HepG2 (cell line): ENCODE measurements at regions not wholly inside any gene's neighbourhood (a gene's known extent, or its start where the extent isn't known, plus 50 kb on each side); places are given as distances from the start of the nearest gene placed in this dataset.

Experiments used
- ATAC-seq: fragments of 200-7000 bp; cut with Tn5 transposase; 3 replicates; pipeline ENCODE4 v1.9.1; 2020; ENCODE audit warnings: mild to moderate bottlenecking, moderate library complexity
- BruUV-seq: library from RNA; stranded (reverse); fragments of 400-500 nt; replicated peaks from 2 replicates; lab custom pipeline; 2021; lab: Mats Ljungman, UMichigan
- CTCF ChIA-PET: fragments of 300-600 bp; formaldehyde crosslinking; extraction: SDS; loops from one replicate; lab custom pipeline; 2021; ENCODE audit warnings: low total read pairs, inconsistent platforms, low intra/inter-chr PET ratio; lab: Yijun Ruan, JAX
- POLR2A ChIA-PET: fragments of 350-600 bp; sonication (Branson Sonifier 250); formaldehyde crosslinking; loops from one replicate; lab custom pipeline; 2020; ENCODE audit warnings: antibody characterized with exemption, inconsistent platforms; lab: Yijun Ruan, JAX
- DNase-seq: peaks from one replicate; pipeline ENCODE4 v3.0.0-alpha.2; 2015; ENCODE audit warnings: low spot score
- FAIRE-seq: peaks from 3 replicates; lab custom pipeline; 2011; peaks lifted over from hg19 to GRCh38; lab: Jason Lieb, UNC
- H2AFZ ChIP-seq: one replicate; pipeline ENCODE4 v1.6.1; 2011; ENCODE audit warnings: low read length, inconsistent platforms
- H3K27ac ChIP-seq: fragments of 300-600 bp; 3 replicates; pipeline ENCODE4 v1.8.0; 2011; ENCODE audit warnings: mixed run types, mild to moderate bottlenecking, mixed read lengths, low read length, inconsistent platforms; ENCODE audit not compliant: insufficient read depth; ENCODE audit errors: extremely low read length
- H3K27me3 ChIP-seq, 2 experiments: fragments of 200-600 bp in 1 of 2; 2 replicates in 1 of 2; 3 replicates in 1 of 2; pipeline versions ENCODE4 v1.6.0 to v1.8.0; 2011; ENCODE audit warnings: low read length in 2 of 2, mild to moderate bottlenecking in 2 of 2, moderate library complexity in 2 of 2, inconsistent platforms in 1 of 2; ENCODE audit not compliant: insufficient read depth in 2 of 2, control insufficient read depth in 1 of 2
- H3K36me3 ChIP-seq, 2 experiments: fragments of 200-600 bp in 1 of 2; replicated peaks in 1 of 2; 2 replicates in 1 of 2; 3 replicates in 1 of 2; pipeline versions ENCODE4 v1.5.1 to v1.8.0; 2011; ENCODE audit warnings: low read length in 2 of 2, inconsistent platforms in 1 of 2; ENCODE audit not compliant: insufficient read depth in 2 of 2, control insufficient read depth in 1 of 2
- H3K4me1 ChIP-seq: 2 replicates; pipeline ENCODE4 v1.5.1; 2012; ENCODE audit warnings: low read length, inconsistent platforms; ENCODE audit not compliant: insufficient read depth
- H3K4me2 ChIP-seq: 2 replicates; pipeline ENCODE4 v1.6.0; 2011; ENCODE audit warnings: low read depth, low read length, inconsistent platforms
- H3K4me3 ChIP-seq, 3 experiments: fragments of 200-600 bp in 1 of 3; sonication (generic), shearing (Covaris generic) in 1 of 3; replicated peaks in 1 of 3; 2 replicates each; pipeline ENCODE4 v1.5.1; 2011 to 2016; ENCODE audit warnings: low read length in 3 of 3, inconsistent platforms in 2 of 3, low read depth in 2 of 3, mild to moderate bottlenecking in 2 of 3, control low read depth in 1 of 3, mixed read lengths in 1 of 3; ENCODE audit not compliant: insufficient read depth in 1 of 3
- H3K79me2 ChIP-seq: one replicate; pipeline ENCODE4 v1.6.1; 2011; ENCODE audit warnings: low read length, inconsistent platforms; ENCODE audit not compliant: insufficient read depth
- H3K9ac ChIP-seq: 2 replicates; pipeline ENCODE4 v1.6.0; 2011; ENCODE audit warnings: mild to moderate bottlenecking, low read depth, low read length, inconsistent platforms; ENCODE audit not compliant: insufficient read depth
- H3K9me3 ChIP-seq: 2 replicates; pipeline ENCODE4 v1.5.1; 2012; ENCODE audit warnings: mild to moderate bottlenecking, low read length
- H4K20me1 ChIP-seq: 2 replicates; pipeline ENCODE4 v1.6.0; 2011; ENCODE audit warnings: inconsistent platforms, mild to moderate bottlenecking, low read length, moderate library complexity; ENCODE audit not compliant: insufficient read depth
- EED ChIP-seq: sonication (generic); formaldehyde crosslinking; IDR thresholded peaks from 2 replicates; pipeline ENCODE4 v1.5.0; 2020; ENCODE audit warnings: mild to moderate bottlenecking, missing genetic modification reagents
- HMGA1 ChIP-seq: sonication (generic); formaldehyde crosslinking; conservative IDR thresholded peaks from 2 replicates; pipeline ENCODE4 v1.4.0; 2020; ENCODE audit warnings: missing genetic modification reagents
- KAT2B ChIP-seq: fragments of 150-350 bp; IDR thresholded peaks from 2 replicates; pipeline ENCODE4 v1.6.1; 2014; ENCODE audit warnings: low read depth, low read length, borderline replicate concordance
- KLF6 ChIP-seq: IDR thresholded peaks from 2 replicates; pipeline ENCODE4 v1.8.0; 2016; ENCODE audit warnings: missing biosample characterization, missing genetic modification reagents
- SP2 ChIP-seq: sonication (generic); formaldehyde crosslinking; IDR thresholded peaks from 2 replicates; pipeline ENCODE4 v1.5.1; 2020; ENCODE audit warnings: mild to moderate bottlenecking, missing genetic modification reagents
- ZFAT ChIP-seq: sonication (generic); formaldehyde crosslinking; conservative IDR thresholded peaks from 2 replicates; pipeline ENCODE4 v1.8.1; 2023; ENCODE audit warnings: missing genetic modification reagents, inconsistent platforms
- ZFP91 ChIP-seq: sonication (generic); formaldehyde crosslinking; IDR thresholded peaks from 2 replicates; pipeline ENCODE4 v1.9.0; 2022; ENCODE audit warnings: missing genetic modification reagents, mild to moderate bottlenecking, borderline replicate concordance
- ZNF567 ChIP-seq: sonication (generic); formaldehyde crosslinking; IDR thresholded peaks from 2 replicates; pipeline ENCODE4 v1.8.1; 2023; ENCODE audit warnings: mild to moderate bottlenecking, missing genetic modification reagents, borderline replicate concordance
- WGBS: methylation state at CpG from one replicate; pipeline ENCODE4 v1.1.6; 2017; ENCODE audit warnings: low lambda C conversion rate; 5-methylcytosine and 5-hydroxymethylcytosine counted together
- in situ Hi-C: cut with HindIII; loops from 2 replicates; pipeline ENCODE4 v1.10.0; 2017; ENCODE audit warnings: low pct_unique_long_range_greater_than_20kb; ENCODE audit not compliant: extremely low pct_ligation_motif_present
- intact Hi-C: fragments of 100-400 bp; cut with micrococcal nuclease; formaldehyde crosslinking; loops from one replicate; pipeline ENCODE4 v1.10.0; 2022; ENCODE audit not compliant: unreplicated experiment
- TF ChIP-seq, protein P1 (sequence below): sonication (generic); formaldehyde crosslinking; IDR thresholded peaks from 2 replicates; pipeline ENCODE4 v1.4.0; 2020; ENCODE audit warnings: missing genetic modification reagents, borderline replicate concordance
- TF ChIP-seq, protein P2 (sequence below): sonication (generic); formaldehyde crosslinking; IDR thresholded peaks from 2 replicates; pipeline ENCODE4 v1.4.0; 2020; ENCODE audit warnings: missing genetic modification reagents

GRCh38 chr20:57087705-57088104 is 178.7 kb downstream of the BMP7 start:
- BruUV-seq: no TSS peak

DNA sequence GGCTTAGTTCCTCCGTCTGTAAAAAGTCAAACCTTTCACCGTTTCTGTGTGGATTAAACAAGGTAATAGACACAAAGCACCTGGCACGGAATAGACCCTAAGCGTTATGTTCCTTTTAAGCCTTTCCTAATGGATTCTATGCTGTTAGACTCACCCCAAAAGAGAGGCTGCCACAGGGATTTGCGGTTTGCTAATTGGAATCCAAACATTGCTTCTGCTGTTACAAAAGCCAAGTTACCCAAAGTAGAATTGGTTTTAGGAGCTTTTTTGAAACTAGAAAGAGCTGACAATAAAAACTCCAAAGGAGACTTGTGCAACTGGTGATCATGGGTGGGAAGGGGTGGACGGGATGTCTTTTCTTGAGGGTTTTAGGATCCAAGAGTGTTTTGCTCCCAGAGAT is 178.0 kb downstream of the BMP7 start:
- Histone ChIP-seq H3K4me2 (no peak overlapping the region), H3K27me3 (peaks cover 5 to 46% of the 10 kb centered on the region in 2 experiments; a peak in 4 of 5 replicates), H3K9ac (no peak overlapping the region), H3K36me3 (no peaks in the 10 kb centered on the region), H4K20me1 (no peaks in the 10 kb centered on the region), H2AFZ (no peak overlapping the region), H3K9me3 (no peaks in the 10 kb centered on the region), H3K27ac (no peak overlapping the region), H3K4me3 (no peak overlapping the region), H3K4me1 (no peaks in the 10 kb centered on the region), H3K79me2 (no peaks in the 10 kb centered on the region)
- FAIRE-seq: no peak
- CTCF ChIA-PET: interaction anchor here (7.6 kb wide), 1 partner anchor 257 kb away, joined by 176 read pairs; no protein-coding TSS in a partner anchor
- in situ Hi-C loops (loop anchor here (5.0 kb wide), 1 partner anchor 254 kb away; no protein-coding TSS in a partner anchor), intact Hi-C loops (loop anchor here (2.0 kb wide), 1 partner anchor 410 kb away; no protein-coding TSS in a partner anchor)
- ATAC-seq: no peak
- BruUV-seq: no TSS peak
- POLR2A ChIA-PET: no interaction called here
- 4% methylated on average over 6 of the region's 6 CpGs for WGBS
- no peak for DNase-seq
- TF ChIP-seq ZFP91 (CRISPR knock-in tag): no peak
- TF ChIP-seq ZFAT: no peak
- TF ChIP-seq, protein P1, sequence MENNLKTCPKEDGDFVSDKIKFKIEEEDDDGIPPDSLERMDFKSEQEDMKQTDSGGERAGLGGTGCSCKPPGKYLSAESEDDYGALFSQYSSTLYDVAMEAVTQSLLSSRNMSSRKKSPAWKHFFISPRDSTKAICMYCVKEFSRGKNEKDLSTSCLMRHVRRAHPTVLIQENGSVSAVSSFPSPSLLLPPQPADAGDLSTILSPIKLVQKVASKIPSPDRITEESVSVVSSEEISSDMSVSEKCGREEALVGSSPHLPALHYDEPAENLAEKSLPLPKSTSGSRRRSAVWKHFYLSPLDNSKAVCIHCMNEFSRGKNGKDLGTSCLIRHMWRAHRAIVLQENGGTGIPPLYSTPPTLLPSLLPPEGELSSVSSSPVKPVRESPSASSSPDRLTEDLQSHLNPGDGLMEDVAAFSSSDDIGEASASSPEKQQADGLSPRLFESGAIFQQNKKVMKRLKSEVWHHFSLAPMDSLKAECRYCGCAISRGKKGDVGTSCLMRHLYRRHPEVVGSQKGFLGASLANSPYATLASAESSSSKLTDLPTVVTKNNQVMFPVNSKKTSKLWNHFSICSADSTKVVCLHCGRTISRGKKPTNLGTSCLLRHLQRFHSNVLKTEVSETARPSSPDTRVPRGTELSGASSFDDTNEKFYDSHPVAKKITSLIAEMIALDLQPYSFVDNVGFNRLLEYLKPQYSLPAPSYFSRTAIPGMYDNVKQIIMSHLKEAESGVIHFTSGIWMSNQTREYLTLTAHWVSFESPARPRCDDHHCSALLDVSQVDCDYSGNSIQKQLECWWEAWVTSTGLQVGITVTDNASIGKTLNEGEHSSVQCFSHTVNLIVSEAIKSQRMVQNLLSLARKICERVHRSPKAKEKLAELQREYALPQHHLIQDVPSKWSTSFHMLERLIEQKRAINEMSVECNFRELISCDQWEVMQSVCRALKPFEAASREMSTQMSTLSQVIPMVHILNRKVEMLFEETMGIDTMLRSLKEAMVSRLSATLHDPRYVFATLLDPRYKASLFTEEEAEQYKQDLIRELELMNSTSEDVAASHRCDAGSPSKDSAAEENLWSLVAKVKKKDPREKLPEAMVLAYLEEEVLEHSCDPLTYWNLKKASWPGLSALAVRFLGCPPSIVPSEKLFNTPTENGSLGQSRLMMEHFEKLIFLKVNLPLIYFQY: no peak
- TF ChIP-seq, protein P2, sequence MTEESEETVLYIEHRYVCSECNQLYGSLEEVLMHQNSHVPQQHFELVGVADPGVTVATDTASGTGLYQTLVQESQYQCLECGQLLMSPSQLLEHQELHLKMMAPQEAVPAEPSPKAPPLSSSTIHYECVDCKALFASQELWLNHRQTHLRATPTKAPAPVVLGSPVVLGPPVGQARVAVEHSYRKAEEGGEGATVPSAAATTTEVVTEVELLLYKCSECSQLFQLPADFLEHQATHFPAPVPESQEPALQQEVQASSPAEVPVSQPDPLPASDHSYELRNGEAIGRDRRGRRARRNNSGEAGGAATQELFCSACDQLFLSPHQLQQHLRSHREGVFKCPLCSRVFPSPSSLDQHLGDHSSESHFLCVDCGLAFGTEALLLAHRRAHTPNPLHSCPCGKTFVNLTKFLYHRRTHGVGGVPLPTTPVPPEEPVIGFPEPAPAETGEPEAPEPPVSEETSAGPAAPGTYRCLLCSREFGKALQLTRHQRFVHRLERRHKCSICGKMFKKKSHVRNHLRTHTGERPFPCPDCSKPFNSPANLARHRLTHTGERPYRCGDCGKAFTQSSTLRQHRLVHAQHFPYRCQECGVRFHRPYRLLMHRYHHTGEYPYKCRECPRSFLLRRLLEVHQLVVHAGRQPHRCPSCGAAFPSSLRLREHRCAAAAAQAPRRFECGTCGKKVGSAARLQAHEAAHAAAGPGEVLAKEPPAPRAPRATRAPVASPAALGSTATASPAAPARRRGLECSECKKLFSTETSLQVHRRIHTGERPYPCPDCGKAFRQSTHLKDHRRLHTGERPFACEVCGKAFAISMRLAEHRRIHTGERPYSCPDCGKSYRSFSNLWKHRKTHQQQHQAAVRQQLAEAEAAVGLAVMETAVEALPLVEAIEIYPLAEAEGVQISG: no peak
- no peak for TF ChIP-seq SP2 (CRISPR knock-in tag)
- TF ChIP-seq HMGA1 (CRISPR knock-in tag): no peak
- no peak for TF ChIP-seq EED
- TF ChIP-seq KAT2B: no peak

More at GRCh38 chr20:57087705-57088104, 178.7 kb downstream of the BMP7 start:
- no peaks in the 10 kb centered on the region for H3K9me3 ChIP-seq
- ATAC-seq (no peak), FAIRE-seq (no peak), DNase-seq (no peak)
- H3K4me2 ChIP-seq: no peak overlapping the region
- H3K79me2 ChIP-seq: no peaks in the 10 kb centered on the region
- H2AFZ ChIP-seq: no peak overlapping the region
- no peak overlapping the region for H3K27ac ChIP-seq
- ChIA-PET CTCF (interaction anchor here (7.6 kb wide), 1 partner anchor 257 kb away, joined by 176 read pairs; no protein-coding TSS in a partner anchor), POLR2A (no interaction called here)
- WGBS: 19% methylated on average over 7 of the region's 7 CpGs
- no peak overlapping the region for H3K9ac ChIP-seq
- no peaks in the 10 kb centered on the region for H3K4me1 ChIP-seq
- intact Hi-C loops: loop anchor here (2.0 kb wide), 1 partner anchor 411 kb away; no protein-coding TSS in a partner anchor
- H3K27me3 ChIP-seq: peaks cover 5 to 46% of the 10 kb centered on the region in 2 experiments; a peak in 4 of 5 replicates
- H4K20me1 ChIP-seq: no peaks in the 10 kb centered on the region
- no peak overlapping the region for H3K4me3 ChIP-seq
- no peaks in the 10 kb centered on the region for H3K36me3 ChIP-seq
- TF ChIP-seq KLF6 (CRISPR knock-in tag) (no peak), ZNF567 (CRISPR knock-in tag) (no peak)
- TF ChIP-seq, all 625 proteins: peak for 0
- in situ Hi-C loops: loop anchor here (5.0 kb wide), 1 partner anchor 255 kb away; no protein-coding TSS in a partner anchor
